HCT116 (cell line): ENCODE measurements at regions not wholly inside any gene's neighbourhood (a gene's known extent, or its start where the extent isn't known, plus 50 kb on each side); places are given as distances from the start of the nearest gene placed in this dataset.

ENCODE experiments used
- ATAC-seq: fragments of 200-7000 bp; cut with Tn5 transposase; 2 replicates; pipeline ENCODE4 v1.9.1; 2020; ENCODE audit warnings: mild to moderate bottlenecking, moderate library complexity
- BruUV-seq: library from RNA; stranded (reverse); fragments of 400-500 nt; replicated peaks from 2 replicates; lab custom pipeline; 2021; lab: Mats Ljungman, UMichigan
- CTCF ChIA-PET: fragments of 300-600 bp; sonication (Branson Sonifier 250); formaldehyde crosslinking; loops from one replicate; lab custom pipeline; 2021; ENCODE audit warnings: antibody characterized with exemption; lab: Charles Lee
- POLR2A ChIA-PET: fragments of 300-600, 350-600 bp; sonication (Branson Sonifier 250); formaldehyde crosslinking; loops from one replicate; lab custom pipeline; 2021; ENCODE audit warnings: antibody characterized with exemption; lab: Charles Lee
- RAD21 ChIA-PET, 2 experiments: fragments of 300-600 bp; sonication (Branson Sonifier 250); formaldehyde crosslinking; loops; one replicate each; lab custom pipeline; 2023; ENCODE audit warnings: low total read pairs in 2 of 2; ENCODE audit not compliant: uncharacterized antibody in 2 of 2, unreplicated experiment in 2 of 2, low non-redundant PET in 1 of 2; lab: Charles Lee
- DNase-seq: peaks from one replicate; pipeline ENCODE4 v3.0.0-alpha.2; 2010; ENCODE audit warnings: low read depth, low spot score
- H2AFZ ChIP-seq: fragments of 200-600 bp; shearing (Covaris generic), sonication (generic); 2 replicates; pipeline ENCODE4 v1.6.1; 2017; ENCODE audit warnings: low read depth, mixed run types, mixed read lengths, antibody characterized with exemption, low read length; ENCODE audit not compliant: poor library complexity, severe bottlenecking
- H3K27ac ChIP-seq: 2 replicates; pipeline ENCODE4 v1.5.1; 2012; ENCODE audit warnings: low read depth, low read length
- H3K27me3 ChIP-seq: fragments of 200-600 bp; sonication (generic); 2 replicates; pipeline ENCODE4 v1.6.1; 2016; ENCODE audit warnings: mixed run types, low read length, mixed read lengths; ENCODE audit not compliant: insufficient read depth
- H3K36me3 ChIP-seq, 2 experiments: fragments of 200-500 bp in 1 of 2; fragments of 200-600 bp in 1 of 2; sonication (Bioruptor generic) in 1 of 2; sonication (generic) in 1 of 2; 2 replicates each; pipeline versions ENCODE4 v1.5.1 to v1.6.1; 2014 to 2016; ENCODE audit warnings: low read length in 2 of 2, inconsistent platforms in 1 of 2, mixed read lengths in 1 of 2, mixed run types in 1 of 2; ENCODE audit not compliant: insufficient read depth in 2 of 2, control insufficient read depth in 1 of 2
- H3K4me1 ChIP-seq, 2 experiments: fragments of 200-600 bp in 1 of 2; sonication (generic) in 1 of 2; 2 replicates each; pipeline versions ENCODE4 v1.5.1 to v1.6.1; 2012 to 2017; ENCODE audit warnings: low read length in 2 of 2, inconsistent platforms in 1 of 2, mild to moderate bottlenecking in 1 of 2, mixed read lengths in 1 of 2, mixed run types in 1 of 2, moderate library complexity in 1 of 2; ENCODE audit not compliant: insufficient read depth in 2 of 2, control insufficient read depth in 1 of 2
- H3K4me2 ChIP-seq: fragments of 200-600 bp; sonication (generic); 2 replicates; pipeline ENCODE4 v1.6.1; 2017; ENCODE audit warnings: mixed run types, low read length, mixed read lengths
- H3K4me3 ChIP-seq, 2 experiments: fragments of 200-600 bp in 1 of 2; sonication (generic) in 1 of 2; replicated peaks in 1 of 2; 2 replicates each; pipeline ENCODE4 v1.5.1; 2011 to 2016; ENCODE audit warnings: low read length in 2 of 2, control low read depth in 1 of 2, low read depth in 1 of 2, mild to moderate bottlenecking in 1 of 2, mixed read lengths in 1 of 2, mixed run types in 1 of 2
- H3K79me2 ChIP-seq: fragments of 200-600 bp; sonication (generic); 2 replicates; pipeline ENCODE4 v1.6.1; 2017; ENCODE audit warnings: mild to moderate bottlenecking, mixed run types, low read length, moderate library complexity, mixed read lengths; ENCODE audit not compliant: insufficient read depth
- H3K9ac ChIP-seq: fragments of 200-600 bp; sonication (generic); 2 replicates; pipeline ENCODE4 v1.6.1; 2016; ENCODE audit warnings: low read length, mixed read lengths
- H3K9me2 ChIP-seq: fragments of 200-600 bp; sonication (generic), shearing (Covaris generic); 2 replicates; pipeline ENCODE4 v1.6.1; 2017; ENCODE audit warnings: mixed run types, mild to moderate bottlenecking, moderate library complexity; ENCODE audit not compliant: insufficient read depth
- H3K9me3 ChIP-seq, 2 experiments: fragments of 200-500 bp in 1 of 2; fragments of 200-600 bp in 1 of 2; sonication (Bioruptor generic) in 1 of 2; sonication (generic) in 1 of 2; 2 replicates each; pipeline ENCODE4 v1.6.1; 2014 to 2017; ENCODE audit warnings: low read length in 2 of 2, mixed read lengths in 2 of 2, inconsistent platforms in 1 of 2, low read depth in 1 of 2, mild to moderate bottlenecking in 1 of 2, mixed run types in 1 of 2, moderate library complexity in 1 of 2; ENCODE audit not compliant: control insufficient read depth in 1 of 2, insufficient read depth in 1 of 2
- H4K20me1 ChIP-seq: fragments of 200-600 bp; sonication (generic), shearing (Covaris generic); 2 replicates; pipeline ENCODE4 v1.6.1; 2017; ENCODE audit warnings: mixed run types, mild to moderate bottlenecking, moderate library complexity; ENCODE audit not compliant: insufficient read depth
- CBX3 ChIP-seq: IDR thresholded peaks from 2 replicates; pipeline ENCODE4 v1.6.1; 2012; ENCODE audit warnings: low read depth
- CEBPB ChIP-seq: IDR thresholded peaks from 2 replicates; pipeline ENCODE4 v1.6.1; 2012; ENCODE audit warnings: low read depth
- ELF1 ChIP-seq: IDR thresholded peaks from 2 replicates; pipeline ENCODE4 v1.6.1; 2012; ENCODE audit warnings: low read depth, borderline replicate concordance
- EZH2phosphoT487 ChIP-seq: fragments of 200-600 bp; IDR thresholded peaks from 2 replicates; pipeline ENCODE4 v1.6.1; 2018; ENCODE audit warnings: antibody characterized with exemption, borderline replicate concordance
- POLR2AphosphoS5 ChIP-seq: IDR thresholded peaks from 2 replicates; pipeline ENCODE4 v1.6.1; 2011; ENCODE audit warnings: mild to moderate bottlenecking, low read depth, low read length, moderate library complexity
- RAD21 ChIP-seq: IDR thresholded peaks from 2 replicates; pipeline ENCODE4 v1.6.1; 2012; ENCODE audit warnings: low read depth, mild to moderate bottlenecking
- SIN3A ChIP-seq: IDR thresholded peaks from 2 replicates; pipeline ENCODE4 v1.6.1; 2012; ENCODE audit warnings: low read depth
- YY1 ChIP-seq: IDR thresholded peaks from 2 replicates; pipeline ENCODE4 v1.6.1; 2011; ENCODE audit warnings: low read length, low read depth, moderate library complexity, mild to moderate bottlenecking; ENCODE audit not compliant: insufficient replicate concordance; ENCODE audit errors: extremely low read depth
- ZNF274 ChIP-seq: fragments of 200-500 bp; sonication (Bioruptor generic); IDR thresholded peaks from 2 replicates; pipeline ENCODE4 v1.6.1; 2014; ENCODE audit warnings: mild to moderate bottlenecking, low read depth, low read length, inconsistent platforms
- intact Hi-C: fragments of 100-400 bp; cut with micrococcal nuclease; formaldehyde crosslinking; loops from 2 replicates; pipeline ENCODE4 v1.10.0; 2022
- TF ChIP-seq, protein P1 (sequence below): IDR thresholded peaks from 2 replicates; pipeline ENCODE4 v1.6.1; 2012; ENCODE audit warnings: low read depth
- TF ChIP-seq, protein P2 (sequence below): IDR thresholded peaks from 2 replicates; pipeline ENCODE4 v1.6.1; 2011; ENCODE audit warnings: mild to moderate bottlenecking, low read length, moderate library complexity; ENCODE audit not compliant: insufficient replicate concordance; ENCODE audit errors: extremely low read depth

DNA sequence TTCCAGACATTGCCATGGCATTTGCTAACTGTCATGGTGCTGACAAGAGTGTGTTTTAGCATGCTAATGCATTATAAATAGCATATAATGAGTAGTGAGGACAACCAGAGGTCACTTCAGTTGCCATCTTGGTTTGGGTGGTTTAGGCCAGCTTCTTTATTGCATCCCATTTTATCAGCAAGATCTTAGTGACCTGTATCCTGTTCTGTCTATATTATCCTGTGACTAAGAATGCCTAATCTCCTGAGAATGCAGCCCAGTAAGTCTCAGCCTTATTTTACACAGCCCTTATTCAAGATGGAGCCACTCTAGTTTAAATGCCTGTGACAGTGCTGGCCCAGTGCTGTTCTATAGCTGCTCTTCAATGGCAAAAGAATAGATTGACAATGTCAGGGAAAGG is 781.0 kb upstream of the ADGRB3 start:
- BruUV-seq = no TSS peak
- intact Hi-C loops = no loop called here
- POLR2A ChIA-PET = no interaction called here
- no peaks in the 10 kb centered on the region for H3K9me2 ChIP-seq
- no peak overlapping the region for H2AFZ ChIP-seq
- TF ChIP-seq, protein P1, sequence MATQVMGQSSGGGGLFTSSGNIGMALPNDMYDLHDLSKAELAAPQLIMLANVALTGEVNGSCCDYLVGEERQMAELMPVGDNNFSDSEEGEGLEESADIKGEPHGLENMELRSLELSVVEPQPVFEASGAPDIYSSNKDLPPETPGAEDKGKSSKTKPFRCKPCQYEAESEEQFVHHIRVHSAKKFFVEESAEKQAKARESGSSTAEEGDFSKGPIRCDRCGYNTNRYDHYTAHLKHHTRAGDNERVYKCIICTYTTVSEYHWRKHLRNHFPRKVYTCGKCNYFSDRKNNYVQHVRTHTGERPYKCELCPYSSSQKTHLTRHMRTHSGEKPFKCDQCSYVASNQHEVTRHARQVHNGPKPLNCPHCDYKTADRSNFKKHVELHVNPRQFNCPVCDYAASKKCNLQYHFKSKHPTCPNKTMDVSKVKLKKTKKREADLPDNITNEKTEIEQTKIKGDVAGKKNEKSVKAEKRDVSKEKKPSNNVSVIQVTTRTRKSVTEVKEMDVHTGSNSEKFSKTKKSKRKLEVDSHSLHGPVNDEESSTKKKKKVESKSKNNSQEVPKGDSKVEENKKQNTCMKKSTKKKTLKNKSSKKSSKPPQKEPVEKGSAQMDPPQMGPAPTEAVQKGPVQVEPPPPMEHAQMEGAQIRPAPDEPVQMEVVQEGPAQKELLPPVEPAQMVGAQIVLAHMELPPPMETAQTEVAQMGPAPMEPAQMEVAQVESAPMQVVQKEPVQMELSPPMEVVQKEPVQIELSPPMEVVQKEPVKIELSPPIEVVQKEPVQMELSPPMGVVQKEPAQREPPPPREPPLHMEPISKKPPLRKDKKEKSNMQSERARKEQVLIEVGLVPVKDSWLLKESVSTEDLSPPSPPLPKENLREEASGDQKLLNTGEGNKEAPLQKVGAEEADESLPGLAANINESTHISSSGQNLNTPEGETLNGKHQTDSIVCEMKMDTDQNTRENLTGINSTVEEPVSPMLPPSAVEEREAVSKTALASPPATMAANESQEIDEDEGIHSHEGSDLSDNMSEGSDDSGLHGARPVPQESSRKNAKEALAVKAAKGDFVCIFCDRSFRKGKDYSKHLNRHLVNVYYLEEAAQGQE = no peak
- no peak for TF ChIP-seq POLR2AphosphoS5
- TF ChIP-seq SIN3A = no peak
- TF ChIP-seq EZH2phosphoT487 = no peak
- no peak for TF ChIP-seq YY1
- no peak for TF ChIP-seq ZNF274
- TF ChIP-seq CBX3 = no peak
- no peak for TF ChIP-seq CEBPB
- TF ChIP-seq ELF1 = no peak
- TF ChIP-seq RAD21 = no peak
- TF ChIP-seq, protein P2, sequence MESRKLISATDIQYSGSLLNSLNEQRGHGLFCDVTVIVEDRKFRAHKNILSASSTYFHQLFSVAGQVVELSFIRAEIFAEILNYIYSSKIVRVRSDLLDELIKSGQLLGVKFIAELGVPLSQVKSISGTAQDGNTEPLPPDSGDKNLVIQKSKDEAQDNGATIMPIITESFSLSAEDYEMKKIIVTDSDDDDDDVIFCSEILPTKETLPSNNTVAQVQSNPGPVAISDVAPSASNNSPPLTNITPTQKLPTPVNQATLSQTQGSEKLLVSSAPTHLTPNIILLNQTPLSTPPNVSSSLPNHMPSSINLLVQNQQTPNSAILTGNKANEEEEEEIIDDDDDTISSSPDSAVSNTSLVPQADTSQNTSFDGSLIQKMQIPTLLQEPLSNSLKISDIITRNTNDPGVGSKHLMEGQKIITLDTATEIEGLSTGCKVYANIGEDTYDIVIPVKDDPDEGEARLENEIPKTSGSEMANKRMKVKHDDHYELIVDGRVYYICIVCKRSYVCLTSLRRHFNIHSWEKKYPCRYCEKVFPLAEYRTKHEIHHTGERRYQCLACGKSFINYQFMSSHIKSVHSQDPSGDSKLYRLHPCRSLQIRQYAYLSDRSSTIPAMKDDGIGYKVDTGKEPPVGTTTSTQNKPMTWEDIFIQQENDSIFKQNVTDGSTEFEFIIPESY = no peak
- peaks cover 7 to 14% of the 10 kb centered on the region in 2 experiments; a peak in 2 of 4 replicates for H3K9me3 ChIP-seq
- no peaks in the 10 kb centered on the region for H3K27me3 ChIP-seq
- no peaks in the 10 kb centered on the region for H3K4me1 ChIP-seq
- H3K9ac ChIP-seq = no peak overlapping the region
- no peaks in the 10 kb centered on the region for H3K79me2 ChIP-seq
- no peak overlapping the region for H3K4me2 ChIP-seq
- RAD21 ChIA-PET = no interaction called here
- no peaks in the 10 kb centered on the region for H3K36me3 ChIP-seq
- no peak overlapping the region for H3K4me3 ChIP-seq
- DNase-seq = no peak
- H4K20me1 ChIP-seq = no peaks in the 10 kb centered on the region
- CTCF ChIA-PET = no interaction called here
- ATAC-seq = no peak
- H3K27ac ChIP-seq = no peak overlapping the region
